ENCODE measurements at regions not wholly inside any gene's neighbourhood (a gene's known extent, or its start where the extent isn't known, plus 50 kb on each side); places are given as distances from the start of the nearest gene placed in this dataset.

- TF ChIP-seq CTCF (conservative IDR thresholded peaks at IDR 0.05; ENCODE audit: low read depth in 2 of 2) (no peak), POLR2AphosphoS5 (IDR thresholded peaks at IDR 0.05; ENCODE audit: low read depth) (no peak), EZH2phosphoT487 (IDR thresholded peaks at IDR 0.05; ENCODE audit: unreplicated experiment) (no peak), STAT1 (IDR thresholded peaks at IDR 0.05; ENCODE audit: unreplicated experiment) (no peak), CREB1 (CRISPR knock-in tag; IDR thresholded peaks at IDR 0.05; ENCODE audit: low read depth) (no peak), EZH2 (IDR thresholded peaks at IDR 0.05; ENCODE audit: low read depth, unreplicated experiment) (no peak), NANOG (IDR thresholded peaks at IDR 0.05; ENCODE audit: borderline replicate concordance) (no peak), ETS1 (IDR thresholded peaks at IDR 0.05) (no peak), JUNB (IDR thresholded peaks at IDR 0.05; ENCODE audit: unreplicated experiment) (no peak), ZNF114 (CRISPR knock-in tag; IDR thresholded peaks at IDR 0.05) (no peak), REST (IDR thresholded peaks at IDR 0.05; ENCODE audit: unreplicated experiment) (no peak), ZNF331 (CRISPR knock-in tag; IDR thresholded peaks at IDR 0.05; ENCODE audit: low read depth) (no peak)
Observed at GRCh38 chr5:111930449-111930848, 173.5 kb upstream of the NREP start.

Measured in GM23338 (cell line).